ENCODE measurements at regions not wholly inside any gene's neighbourhood (a gene's known extent, or its start where the extent isn't known, plus 50 kb on each side); places are given as distances from the start of the nearest gene placed in this dataset.

- TF ChIP-seq STAT6 (CRISPR knock-in tag; conservative IDR thresholded peaks at IDR 0.05; ENCODE audit: low read depth) = no peak
These were observed 55.1 kb upstream of the CD82 start (continued) for GRCh38 chr11:44510372-44510771.

- Mint-ChIP-seq H3K9me3 (no peaks in the 10 kb centered on the region; the same call in 1 of the 2 replicates), H3K27me3 (ENCODE audit: low read depth) (peaks cover 4% of the 10 kb centered on the region; the same call in 1 of the 2 replicates), H3K27ac (no peak overlapping the region), H3K36me3 (no peaks in the 10 kb centered on the region), H3K4me1 (no peaks in the 10 kb centered on the region), H3K4me3 (no peak overlapping the region)
- POLR2A ChIA-PET = no interaction called here
- CTCF ChIA-PET = interaction anchor here (1.5 kb wide), 1 partner anchor 10 kb away, joined by 3 read pairs; no protein-coding TSS in a partner anchor
- DNase-seq (ENCODE audit: low spot score) (no peak), ATAC-seq (no peak)
- TF ChIP-seq ZNF671 (CRISPR knock-in tag; IDR thresholded peaks at IDR 0.05) (no peak), ETV6 (CRISPR knock-in tag; IDR thresholded peaks at IDR 0.05) (no peak)
These were observed 52.6 kb upstream of the CD82 start for GRCh38 chr11:44512818-44513217.

GRCh38 chr11:44515048-44515447, 50.4 kb upstream of the CD82 start:
- H3K36me3 Mint-ChIP-seq = no peaks in the 10 kb centered on the region
- POLR2A ChIA-PET = no interaction called here
- H3K4me3 Mint-ChIP-seq = no peak overlapping the region
- peaks cover 5% of the 10 kb centered on the region for H3K4me1 Mint-ChIP-seq
- CTCF ChIA-PET = no interaction called here
- H3K27ac Mint-ChIP-seq = no peak overlapping the region
- ATAC-seq (no peak), DNase-seq (ENCODE audit: low spot score) (no peak)
- no peaks in the 10 kb centered on the region for H3K9me3 Mint-ChIP-seq
- peaks cover 4% of the 10 kb centered on the region; the same call in 1 of the 2 replicates for H3K27me3 Mint-ChIP-seq (ENCODE audit: low read depth)
- TF ChIP-seq STAT6 (CRISPR knock-in tag; conservative IDR thresholded peaks at IDR 0.05; ENCODE audit: low read depth) (no peak), ZNF121 (CRISPR knock-in tag; IDR thresholded peaks at IDR 0.05) (no peak), E2F4 (CRISPR knock-in tag; IDR thresholded peaks at IDR 0.05; ENCODE audit: borderline replicate concordance, low read depth) (no peak), ATF2 (CRISPR knock-in tag; IDR thresholded peaks at IDR 0.05; ENCODE audit: borderline replicate concordance, low read depth) (no peak), ERG (CRISPR knock-in tag; IDR thresholded peaks at IDR 0.05) (no peak), AR (CRISPR knock-in tag; IDR thresholded peaks at IDR 0.05) (no peak), FOXJ3 (CRISPR knock-in tag; IDR thresholded peaks at IDR 0.05; ENCODE audit: borderline replicate concordance) (no peak), ZBTB21 (CRISPR knock-in tag; IDR thresholded peaks at IDR 0.05; ENCODE audit: borderline replicate concordance) (no peak), ATF6 (CRISPR knock-in tag; IDR thresholded peaks at IDR 0.05) (no peak), FOXK1 (CRISPR knock-in tag; IDR thresholded peaks at IDR 0.05) (no peak), HMGXB4 (CRISPR knock-in tag; IDR thresholded peaks at IDR 0.05) (no peak), FOXP1 (CRISPR knock-in tag; IDR thresholded peaks at IDR 0.05; ENCODE audit: borderline replicate concordance) (no peak)
